GM18868 (cell line): ENCODE measurements at regions not wholly inside any gene's neighbourhood (a gene's known extent, or its start where the extent isn't known, plus 50 kb on each side); places are given as distances from the start of the nearest gene placed in this dataset.

Experiments
- ATAC-seq: cut with Tn5 transposase; IDR thresholded peaks from one replicate; pipeline ENCODE4 v1.9.1; 2021; ENCODE audit warnings: mild to moderate bottlenecking, moderate library complexity; ENCODE audit not compliant: unreplicated experiment

GRCh38 chr7:148507787-148508186, 82.8 kb upstream of the C7orf33 start:
- no peak for ATAC-seq

- no peak for ATAC-seq
These were observed 76.3 kb upstream of the C7orf33 start for GRCh38 chr7:148514236-148514635.

- no peak for ATAC-seq
These were observed 75.3 kb upstream of the C7orf33 start for GRCh38 chr7:148515237-148515636.

- no peak for ATAC-seq
These were observed 74.6 kb upstream of the C7orf33 start for GRCh38 chr7:148515728-148516695.

GRCh38 chr7:148519386-148519785, 71.2 kb upstream of the C7orf33 start:
- ATAC-seq: peak; percentile 70

- no peak for ATAC-seq
These were observed 69.3 kb upstream of the C7orf33 start for GRCh38 chr7:148521271-148521670.

- no peak for ATAC-seq
These were observed 67.0 kb upstream of the C7orf33 start for GRCh38 chr7:148523550-148523949.

- no peak for ATAC-seq
These were observed 65.9 kb upstream of the C7orf33 start for GRCh38 chr7:148524479-148525224.

- peak; percentile 85 for ATAC-seq
These were observed 62.8 kb upstream of the C7orf33 start for GRCh38 chr7:148527717-148528168.

- peak; percentile 89 for ATAC-seq
These were observed 55.3 kb upstream of the C7orf33 start for GRCh38 chr7:148535217-148535616.

- peak; percentile 73 for ATAC-seq
These were observed 53.1 kb upstream of the C7orf33 start for GRCh38 chr7:148537435-148537834.

- ATAC-seq: no peak
These were observed 50.4 kb upstream of the C7orf33 start for GRCh38 chr7:148540041-148540738.
